ENCODE measurements at regions not wholly inside any gene's neighbourhood (a gene's known extent, or its start where the extent isn't known, plus 50 kb on each side); places are given as distances from the start of the nearest gene placed in this dataset.

GRCh38 chr13:106143930-106144709 is 391.3 kb downstream of the EFNB2 start:
- TF ChIP-seq, protein P1, sequence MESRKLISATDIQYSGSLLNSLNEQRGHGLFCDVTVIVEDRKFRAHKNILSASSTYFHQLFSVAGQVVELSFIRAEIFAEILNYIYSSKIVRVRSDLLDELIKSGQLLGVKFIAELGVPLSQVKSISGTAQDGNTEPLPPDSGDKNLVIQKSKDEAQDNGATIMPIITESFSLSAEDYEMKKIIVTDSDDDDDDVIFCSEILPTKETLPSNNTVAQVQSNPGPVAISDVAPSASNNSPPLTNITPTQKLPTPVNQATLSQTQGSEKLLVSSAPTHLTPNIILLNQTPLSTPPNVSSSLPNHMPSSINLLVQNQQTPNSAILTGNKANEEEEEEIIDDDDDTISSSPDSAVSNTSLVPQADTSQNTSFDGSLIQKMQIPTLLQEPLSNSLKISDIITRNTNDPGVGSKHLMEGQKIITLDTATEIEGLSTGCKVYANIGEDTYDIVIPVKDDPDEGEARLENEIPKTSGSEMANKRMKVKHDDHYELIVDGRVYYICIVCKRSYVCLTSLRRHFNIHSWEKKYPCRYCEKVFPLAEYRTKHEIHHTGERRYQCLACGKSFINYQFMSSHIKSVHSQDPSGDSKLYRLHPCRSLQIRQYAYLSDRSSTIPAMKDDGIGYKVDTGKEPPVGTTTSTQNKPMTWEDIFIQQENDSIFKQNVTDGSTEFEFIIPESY (IDR thresholded peaks at IDR 0.05; ENCODE audit: extremely low read depth, insufficient replicate concordance, low read length), result no peak
- TF ChIP-seq, protein P2, sequence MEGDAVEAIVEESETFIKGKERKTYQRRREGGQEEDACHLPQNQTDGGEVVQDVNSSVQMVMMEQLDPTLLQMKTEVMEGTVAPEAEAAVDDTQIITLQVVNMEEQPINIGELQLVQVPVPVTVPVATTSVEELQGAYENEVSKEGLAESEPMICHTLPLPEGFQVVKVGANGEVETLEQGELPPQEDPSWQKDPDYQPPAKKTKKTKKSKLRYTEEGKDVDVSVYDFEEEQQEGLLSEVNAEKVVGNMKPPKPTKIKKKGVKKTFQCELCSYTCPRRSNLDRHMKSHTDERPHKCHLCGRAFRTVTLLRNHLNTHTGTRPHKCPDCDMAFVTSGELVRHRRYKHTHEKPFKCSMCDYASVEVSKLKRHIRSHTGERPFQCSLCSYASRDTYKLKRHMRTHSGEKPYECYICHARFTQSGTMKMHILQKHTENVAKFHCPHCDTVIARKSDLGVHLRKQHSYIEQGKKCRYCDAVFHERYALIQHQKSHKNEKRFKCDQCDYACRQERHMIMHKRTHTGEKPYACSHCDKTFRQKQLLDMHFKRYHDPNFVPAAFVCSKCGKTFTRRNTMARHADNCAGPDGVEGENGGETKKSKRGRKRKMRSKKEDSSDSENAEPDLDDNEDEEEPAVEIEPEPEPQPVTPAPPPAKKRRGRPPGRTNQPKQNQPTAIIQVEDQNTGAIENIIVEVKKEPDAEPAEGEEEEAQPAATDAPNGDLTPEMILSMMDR (IDR thresholded peaks at IDR 0.05 in 2 of 3, conservative IDR thresholded peaks at IDR 0.05 in 1 of 3; ENCODE audit: borderline replicate concordance in 1 of 3, insufficient read depth in 1 of 3, low read depth in 2 of 3, low read length in 2 of 3), result no peak
- TF ChIP-seq REST (IDR thresholded peaks at IDR 0.05; ENCODE audit: low read depth) (no peak), POLR2A (IDR thresholded peaks at IDR 0.05; ENCODE audit: borderline replicate concordance, extremely low read depth, insufficient read depth, insufficient read length) (no peak), RAD21 (IDR thresholded peaks at IDR 0.05; ENCODE audit: low read depth) (peak; percentile 32; the same call in 1 of the 2 replicates)

Data from HCT116 (cell line).